GM12878 (cell line): ENCODE measurements at regions not wholly inside any gene's neighbourhood (a gene's known extent, or its start where the extent isn't known, plus 50 kb on each side); places are given as distances from the start of the nearest gene placed in this dataset.

Source experiments
- ATF3 ChIP-seq: IDR thresholded peaks from 2 replicates; pipeline ENCODE4 v1.6.1; 2011; ENCODE audit warnings: low read depth, mild to moderate bottlenecking, low read length, moderate library complexity, borderline replicate concordance; ENCODE audit errors: extremely low read depth
- CBX3 ChIP-seq: fragments of 200-600 bp; sonication (generic); IDR thresholded peaks from 2 replicates; pipeline ENCODE4 v1.6.1; 2016; ENCODE audit warnings: low read depth, borderline replicate concordance
- CHD2 ChIP-seq: IDR thresholded peaks from 2 replicates; pipeline ENCODE4 v1.6.1; 2011; ENCODE audit warnings: low read depth, low read length, improper control_type of control experiment, borderline replicate concordance
- CUX1 ChIP-seq: IDR thresholded peaks from 2 replicates; pipeline ENCODE4 v1.6.1; 2012; ENCODE audit warnings: improper control_type of control experiment, low read depth, low read length; ENCODE audit not compliant: insufficient replicate concordance
- IKZF2 ChIP-seq, 2 experiments: fragments of 450-650 bp; IDR thresholded peaks; 2 replicates each; pipeline ENCODE4 v1.6.1; 2017; ENCODE audit warnings: mild to moderate bottlenecking in 2 of 2, moderate library complexity in 2 of 2
- MXI1 ChIP-seq: fragments of 150-350 bp; IDR thresholded peaks from 2 replicates; pipeline ENCODE4 v1.6.1; 2011; ENCODE audit warnings: low read depth, mild to moderate bottlenecking, inconsistent platforms, low read length, improper control_type of control experiment
- NFXL1 ChIP-seq: fragments of 450-650 bp; IDR thresholded peaks from 2 replicates; pipeline ENCODE4 v1.6.1; 2017; ENCODE audit warnings: antibody characterized with exemption, mild to moderate bottlenecking, borderline replicate concordance
- NRF1 ChIP-seq: conservative IDR thresholded peaks from 2 replicates; pipeline ENCODE4 v1.6.1; 2011; ENCODE audit warnings: mild to moderate bottlenecking, low read depth, low read length, improper control_type of control experiment
- PAX8 ChIP-seq: fragments of 450-650 bp; IDR thresholded peaks from 2 replicates; pipeline ENCODE4 v1.6.1; 2017; ENCODE audit warnings: mild to moderate bottlenecking, moderate library complexity
- RB1 ChIP-seq: fragments of 450-650 bp; formaldehyde crosslinking; IDR thresholded peaks from 2 replicates; pipeline ENCODE4 v1.6.1; 2017; ENCODE audit warnings: mild to moderate bottlenecking, borderline replicate concordance
- ZNF592 ChIP-seq: fragments of 450-650 bp; IDR thresholded peaks from 2 replicates; pipeline ENCODE4 v1.6.1; 2017; ENCODE audit warnings: mild to moderate bottlenecking, moderate library complexity

- TF ChIP-seq ATF3 (no peak), NFXL1 (no peak), ZNF592 (no peak), MXI1 (no peak), IKZF2 (IDR thresholded peaks at IDR 0.05) (no peak), CUX1 (no peak), NRF1 (no peak), PAX8 (no peak), RB1 (no peak), CBX3 (no peak), CHD2 (no peak)
Observed at GRCh38 chr12:93089805-93090569, 160.9 kb upstream of the EEA1 start (continued).
